K562 (cell line): ENCODE measurements at regions not wholly inside any gene's neighbourhood (a gene's known extent, or its start where the extent isn't known, plus 50 kb on each side); places are given as distances from the start of the nearest gene placed in this dataset.

ENCODE experiments used
- ASH1L ChIP-seq: fragments of 450-650 bp; IDR thresholded peaks from 2 replicates; pipeline ENCODE4 v1.6.1; 2018; ENCODE audit warnings: borderline replicate concordance, mild to moderate bottlenecking, low read depth; ENCODE audit not compliant: partially characterized antibody
- CBFA2T2 ChIP-seq: fragments of 450-650 bp; conservative IDR thresholded peaks from 2 replicates; pipeline ENCODE4 v1.6.1; 2017; ENCODE audit warnings: mild to moderate bottlenecking
- DMBX1 ChIP-seq: fragments of 250-450 bp; sonication (Bioruptor Pico); IDR thresholded peaks from 2 replicates; pipeline ENCODE4 v1.8.0; 2022; ENCODE audit warnings: inconsistent platforms, mild to moderate bottlenecking, moderate library complexity, borderline replicate concordance
- MYNN ChIP-seq, 2 experiments: sonication (generic); formaldehyde crosslinking in 1 of 2; IDR thresholded peaks; 2 replicates each; pipeline versions ENCODE4 v1.5.0 to v1.6.1; 2016 to 2020; ENCODE audit warnings: antibody characterized with exemption in 1 of 2, missing genetic modification reagents in 1 of 2
- POLR2G ChIP-seq: fragments of 200-400 bp; formaldehyde crosslinking; IDR thresholded peaks from 2 replicates; pipeline ENCODE4 v1.6.1; 2017; ENCODE audit warnings: low read depth, mild to moderate bottlenecking, antibody characterized with exemption, low read length, moderate library complexity
- POLR3A ChIP-seq: IDR thresholded peaks from 2 replicates; pipeline ENCODE4 v1.6.1; 2011; ENCODE audit warnings: borderline replicate concordance, mild to moderate bottlenecking, moderate library complexity; ENCODE audit not compliant: insufficient read length, insufficient read depth; ENCODE audit errors: extremely low read depth
- TBP ChIP-seq: optimal IDR thresholded peaks from 2 replicates; pipeline ENCODE3; 2011; ENCODE audit warnings: low read depth, low read length, improper control_type of control experiment
- TSC22D4 ChIP-seq: fragments of 450-650 bp; IDR thresholded peaks from 2 replicates; pipeline ENCODE4 v1.6.1; 2016; ENCODE audit warnings: missing genetic modification characterization, missing biosample characterization, control low read depth
- U2AF2 ChIP-seq: fragments of 200-400 bp; formaldehyde crosslinking; optimal IDR thresholded peaks from 2 replicates; pipeline ENCODE3; 2017; ENCODE audit warnings: low read depth, mild to moderate bottlenecking, low read length
- XRCC4 ChIP-seq: IDR thresholded peaks from one replicate; pipeline ENCODE4 v1.6.1; 2011; ENCODE audit not compliant: insufficient read depth, insufficient read length; ENCODE audit errors: extremely low read depth
- ZBTB7A ChIP-seq: IDR thresholded peaks from 2 replicates; pipeline ENCODE4 v1.6.1; 2011; ENCODE audit warnings: low read depth, mild to moderate bottlenecking, low read length, moderate library complexity, borderline replicate concordance; ENCODE audit not compliant: control insufficient read depth
- TF ChIP-seq, protein P1 (sequence below): fragments of 250-450 bp; sonication (Bioruptor Pico); IDR thresholded peaks from 2 replicates; pipeline ENCODE4 v1.5.0; 2022; ENCODE audit warnings: mild to moderate bottlenecking
- TF ChIP-seq, protein P2 (sequence below): IDR thresholded peaks from 2 replicates; pipeline ENCODE4 v1.6.1; 2012; ENCODE audit warnings: low read depth, low read length, improper control_type of control experiment, borderline replicate concordance
- TF ChIP-seq, protein P3 (sequence below): sonication (generic); formaldehyde crosslinking; IDR thresholded peaks from 2 replicates; pipeline ENCODE4 v1.8.0; 2023; ENCODE audit warnings: mild to moderate bottlenecking, missing genetic modification reagents
- TF ChIP-seq, protein P4 (sequence below): fragments of 450-650 bp; IDR thresholded peaks from 2 replicates; pipeline ENCODE4 v1.6.1; 2018; ENCODE audit warnings: mild to moderate bottlenecking, low read depth; ENCODE audit not compliant: partially characterized antibody
- TF ChIP-seq, protein P5 (sequence below): fragments of 250-450 bp; sonication (Bioruptor Pico); IDR thresholded peaks from 2 replicates; pipeline ENCODE4 v1.8.0; 2022; ENCODE audit warnings: inconsistent platforms, mild to moderate bottlenecking, moderate library complexity, borderline replicate concordance

DNA sequence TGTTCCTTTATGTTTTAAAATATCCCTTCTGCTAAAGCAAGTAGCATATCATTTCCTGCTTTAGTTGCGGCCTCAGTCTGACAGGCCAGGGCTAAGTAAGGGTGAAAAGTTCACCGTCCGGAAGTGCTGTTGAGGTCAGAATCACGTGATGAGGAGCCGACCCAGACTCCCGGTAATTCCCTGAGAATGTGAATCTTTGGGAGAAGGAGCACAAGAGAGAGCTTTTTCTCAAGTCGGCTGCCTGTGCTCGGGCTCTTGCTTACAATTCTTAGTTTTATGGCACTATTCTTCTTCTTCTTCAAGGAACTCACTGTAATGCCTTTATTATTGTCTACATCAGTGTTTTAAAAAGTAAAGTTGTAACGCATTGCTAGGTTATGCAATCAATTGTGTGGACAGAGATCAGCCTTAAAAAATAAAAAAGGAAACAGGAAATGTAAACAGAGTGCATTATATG, 309.3 kb downstream of the PRL start (continued):
- TF ChIP-seq TBP (no peak), ASH1L (peak; percentile 10), U2AF2 (no peak), CBFA2T2 (peak; percentile 69), TSC22D4 (no peak), XRCC4 (no peak), DMBX1 (CRISPR knock-in tag) (peak; percentile 59; the same call in 1 of the 2 replicates), POLR3A (no peak), MYNN (IDR thresholded peaks at IDR 0.05) (no peak), MYNN (CRISPR knock-in tag; IDR thresholded peaks at IDR 0.05) (no peak), ZBTB7A (no peak), POLR2G (no peak)
- TF ChIP-seq, protein P1, sequence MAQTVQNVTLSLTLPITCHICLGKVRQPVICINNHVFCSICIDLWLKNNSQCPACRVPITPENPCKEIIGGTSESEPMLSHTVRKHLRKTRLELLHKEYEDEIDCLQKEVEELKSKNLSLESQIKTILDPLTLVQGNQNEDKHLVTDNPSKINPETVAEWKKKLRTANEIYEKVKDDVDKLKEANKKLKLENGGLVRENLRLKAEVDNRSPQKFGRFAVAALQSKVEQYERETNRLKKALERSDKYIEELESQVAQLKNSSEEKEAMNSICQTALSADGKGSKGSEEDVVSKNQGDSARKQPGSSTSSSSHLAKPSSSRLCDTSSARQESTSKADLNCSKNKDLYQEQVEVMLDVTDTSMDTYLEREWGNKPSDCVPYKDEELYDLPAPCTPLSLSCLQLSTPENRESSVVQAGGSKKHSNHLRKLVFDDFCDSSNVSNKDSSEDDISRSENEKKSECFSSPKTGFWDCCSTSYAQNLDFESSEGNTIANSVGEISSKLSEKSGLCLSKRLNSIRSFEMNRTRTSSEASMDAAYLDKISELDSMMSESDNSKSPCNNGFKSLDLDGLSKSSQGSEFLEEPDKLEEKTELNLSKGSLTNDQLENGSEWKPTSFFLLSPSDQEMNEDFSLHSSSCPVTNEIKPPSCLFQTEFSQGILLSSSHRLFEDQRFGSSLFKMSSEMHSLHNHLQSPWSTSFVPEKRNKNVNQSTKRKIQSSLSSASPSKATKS, result no peak
- TF ChIP-seq, protein P2, sequence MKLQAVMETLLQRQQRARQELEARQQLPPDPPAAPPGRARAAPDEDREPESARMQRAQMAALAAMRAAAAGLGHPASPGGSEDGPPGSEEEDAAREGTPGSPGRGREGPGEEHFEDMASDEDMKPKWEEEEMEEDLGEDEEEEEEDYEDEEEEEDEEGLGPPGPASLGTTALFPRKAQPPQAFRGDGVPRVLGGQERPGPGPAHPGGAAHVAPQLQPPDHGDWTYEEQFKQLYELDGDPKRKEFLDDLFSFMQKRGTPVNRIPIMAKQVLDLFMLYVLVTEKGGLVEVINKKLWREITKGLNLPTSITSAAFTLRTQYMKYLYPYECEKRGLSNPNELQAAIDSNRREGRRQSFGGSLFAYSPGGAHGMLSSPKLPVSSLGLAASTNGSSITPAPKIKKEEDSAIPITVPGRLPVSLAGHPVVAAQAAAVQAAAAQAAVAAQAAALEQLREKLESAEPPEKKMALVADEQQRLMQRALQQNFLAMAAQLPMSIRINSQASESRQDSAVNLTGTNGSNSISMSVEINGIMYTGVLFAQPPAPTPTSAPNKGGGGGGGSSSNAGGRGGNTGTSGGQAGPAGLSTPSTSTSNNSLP, result no peak
- TF ChIP-seq, protein P3, sequence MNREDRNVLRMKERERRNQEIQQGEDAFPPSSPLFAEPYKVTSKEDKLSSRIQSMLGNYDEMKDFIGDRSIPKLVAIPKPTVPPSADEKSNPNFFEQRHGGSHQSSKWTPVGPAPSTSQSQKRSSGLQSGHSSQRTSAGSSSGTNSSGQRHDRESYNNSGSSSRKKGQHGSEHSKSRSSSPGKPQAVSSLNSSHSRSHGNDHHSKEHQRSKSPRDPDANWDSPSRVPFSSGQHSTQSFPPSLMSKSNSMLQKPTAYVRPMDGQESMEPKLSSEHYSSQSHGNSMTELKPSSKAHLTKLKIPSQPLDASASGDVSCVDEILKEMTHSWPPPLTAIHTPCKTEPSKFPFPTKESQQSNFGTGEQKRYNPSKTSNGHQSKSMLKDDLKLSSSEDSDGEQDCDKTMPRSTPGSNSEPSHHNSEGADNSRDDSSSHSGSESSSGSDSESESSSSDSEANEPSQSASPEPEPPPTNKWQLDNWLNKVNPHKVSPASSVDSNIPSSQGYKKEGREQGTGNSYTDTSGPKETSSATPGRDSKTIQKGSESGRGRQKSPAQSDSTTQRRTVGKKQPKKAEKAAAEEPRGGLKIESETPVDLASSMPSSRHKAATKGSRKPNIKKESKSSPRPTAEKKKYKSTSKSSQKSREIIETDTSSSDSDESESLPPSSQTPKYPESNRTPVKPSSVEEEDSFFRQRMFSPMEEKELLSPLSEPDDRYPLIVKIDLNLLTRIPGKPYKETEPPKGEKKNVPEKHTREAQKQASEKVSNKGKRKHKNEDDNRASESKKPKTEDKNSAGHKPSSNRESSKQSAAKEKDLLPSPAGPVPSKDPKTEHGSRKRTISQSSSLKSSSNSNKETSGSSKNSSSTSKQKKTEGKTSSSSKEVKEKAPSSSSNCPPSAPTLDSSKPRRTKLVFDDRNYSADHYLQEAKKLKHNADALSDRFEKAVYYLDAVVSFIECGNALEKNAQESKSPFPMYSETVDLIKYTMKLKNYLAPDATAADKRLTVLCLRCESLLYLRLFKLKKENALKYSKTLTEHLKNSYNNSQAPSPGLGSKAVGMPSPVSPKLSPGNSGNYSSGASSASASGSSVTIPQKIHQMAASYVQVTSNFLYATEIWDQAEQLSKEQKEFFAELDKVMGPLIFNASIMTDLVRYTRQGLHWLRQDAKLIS (CRISPR knock-in tag), result no peak
- TF ChIP-seq, protein P4, sequence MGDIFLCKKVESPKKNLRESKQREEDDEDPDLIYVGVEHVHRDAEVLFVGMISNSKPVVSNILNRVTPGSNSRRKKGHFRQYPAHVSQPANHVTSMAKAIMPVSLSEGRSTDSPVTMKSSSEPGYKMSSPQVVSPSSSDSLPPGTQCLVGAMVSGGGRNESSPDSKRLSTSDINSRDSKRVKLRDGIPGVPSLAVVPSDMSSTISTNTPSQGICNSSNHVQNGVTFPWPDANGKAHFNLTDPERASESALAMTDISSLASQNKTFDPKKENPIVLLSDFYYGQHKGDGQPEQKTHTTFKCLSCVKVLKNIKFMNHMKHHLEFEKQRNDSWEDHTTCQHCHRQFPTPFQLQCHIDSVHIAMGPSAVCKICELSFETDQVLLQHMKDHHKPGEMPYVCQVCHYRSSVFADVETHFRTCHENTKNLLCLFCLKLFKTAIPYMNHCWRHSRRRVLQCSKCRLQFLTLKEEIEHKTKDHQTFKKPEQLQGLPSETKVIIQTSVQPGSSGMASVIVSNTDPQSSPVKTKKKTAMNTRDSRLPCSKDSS, result no peak
- TF ChIP-seq, protein P5, sequence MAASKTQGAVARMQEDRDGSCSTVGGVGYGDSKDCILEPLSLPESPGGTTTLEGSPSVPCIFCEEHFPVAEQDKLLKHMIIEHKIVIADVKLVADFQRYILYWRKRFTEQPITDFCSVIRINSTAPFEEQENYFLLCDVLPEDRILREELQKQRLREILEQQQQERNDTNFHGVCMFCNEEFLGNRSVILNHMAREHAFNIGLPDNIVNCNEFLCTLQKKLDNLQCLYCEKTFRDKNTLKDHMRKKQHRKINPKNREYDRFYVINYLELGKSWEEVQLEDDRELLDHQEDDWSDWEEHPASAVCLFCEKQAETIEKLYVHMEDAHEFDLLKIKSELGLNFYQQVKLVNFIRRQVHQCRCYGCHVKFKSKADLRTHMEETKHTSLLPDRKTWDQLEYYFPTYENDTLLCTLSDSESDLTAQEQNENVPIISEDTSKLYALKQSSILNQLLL (CRISPR knock-in tag), result no peak
